Neutrophil (primary cell): ENCODE measurements at regions not wholly inside any gene's neighbourhood (a gene's known extent, or its start where the extent isn't known, plus 50 kb on each side); places are given as distances from the start of the nearest gene placed in this dataset.

ENCODE experiments used
- H3K27ac ChIP-seq: fragments of 200-600 bp; sonication (generic); 2 replicates; pipeline ENCODE4 v1.5.1; 2016; ENCODE audit warnings: mild to moderate bottlenecking, moderate library complexity
- H3K27me3 ChIP-seq: fragments of 200-600 bp; sonication (generic); 2 replicates; pipeline ENCODE4 v1.6.0; 2016; ENCODE audit warnings: mild to moderate bottlenecking
- H3K36me3 ChIP-seq: fragments of 200-600 bp; sonication (generic); 2 replicates; pipeline ENCODE4 v1.5.1; 2017
- H3K4me1 ChIP-seq, 2 experiments: fragments of 200-600 bp in 1 of 2; sonication (generic) in 1 of 2; 1 replicate in 1 of 2; 2 replicates in 1 of 2; pipeline versions ENCODE4 v1.5.1 to v1.6.1; 2013 to 2016; ENCODE audit warnings: low read depth in 1 of 2, low read length in 1 of 2, mild to moderate bottlenecking in 1 of 2, moderate library complexity in 1 of 2; ENCODE audit not compliant: control insufficient read depth in 1 of 2, insufficient read depth in 1 of 2
- H3K4me3 ChIP-seq, 2 experiments: fragments of 200-600 bp in 1 of 2; sonication (generic) in 1 of 2; 1 replicate in 1 of 2; 2 replicates in 1 of 2; pipeline ENCODE4 v1.5.1; 2013 to 2016; ENCODE audit warnings: low read depth in 1 of 2, low read length in 1 of 2, mild to moderate bottlenecking in 1 of 2, moderate library complexity in 1 of 2
- H3K9me3 ChIP-seq: fragments of 200-600 bp; sonication (generic); 2 replicates; pipeline ENCODE4 v1.5.1; 2016
- TF ChIP-seq, protein P1 (sequence below): fragments of 200-600 bp; sonication (generic); IDR thresholded peaks from 2 replicates; pipeline ENCODE4 v1.5.1; 2016; ENCODE audit warnings: antibody characterized with exemption

DNA sequence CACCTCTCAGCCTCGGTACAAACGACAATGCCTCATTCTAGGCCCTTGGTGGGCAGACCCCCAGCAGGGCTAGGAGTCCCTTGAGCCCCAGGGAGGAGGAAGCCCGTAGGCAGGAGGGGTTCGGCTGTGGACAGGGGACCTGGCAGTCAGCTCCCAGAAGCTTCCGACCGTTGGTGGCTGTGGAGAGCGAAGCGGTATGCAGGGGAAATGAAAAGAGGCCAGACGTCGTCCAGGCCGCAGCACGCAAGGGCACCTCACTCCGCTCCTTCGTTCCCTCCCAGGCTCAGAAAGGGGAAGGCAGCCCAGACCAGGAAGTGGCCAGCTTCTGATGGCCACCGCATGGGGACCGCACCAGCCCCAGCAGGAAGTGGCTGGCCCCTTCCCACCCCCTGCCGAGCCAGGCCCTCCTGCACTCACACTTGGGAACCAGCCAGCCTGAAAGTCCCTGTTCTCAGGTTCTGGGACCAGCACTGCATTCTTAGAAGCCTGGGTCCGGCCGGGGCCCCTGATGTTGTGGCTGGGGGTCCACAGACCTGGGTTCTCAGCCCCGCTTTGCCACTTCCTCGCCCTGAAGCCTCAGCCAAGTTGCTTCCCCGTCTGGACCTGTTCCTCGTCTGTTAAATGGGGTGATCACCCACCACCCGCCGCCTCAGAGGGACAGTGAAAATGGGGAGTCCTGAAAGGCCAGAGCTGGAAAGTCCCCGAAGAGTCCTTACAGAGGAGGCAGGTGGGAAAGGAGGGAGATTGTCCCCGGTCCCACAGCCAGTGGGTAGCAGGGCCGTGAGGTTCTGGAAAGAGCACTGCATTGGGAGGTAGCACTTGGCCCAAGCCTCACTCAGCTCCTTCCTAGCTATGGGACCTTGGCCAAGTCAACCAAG, 104.0 kb upstream of the RUNX3 start:
- H3K4me1 ChIP-seq = peaks cover 64 to 72% of the 10 kb centered on the region in 2 experiments
- TF ChIP-seq, protein P1, sequence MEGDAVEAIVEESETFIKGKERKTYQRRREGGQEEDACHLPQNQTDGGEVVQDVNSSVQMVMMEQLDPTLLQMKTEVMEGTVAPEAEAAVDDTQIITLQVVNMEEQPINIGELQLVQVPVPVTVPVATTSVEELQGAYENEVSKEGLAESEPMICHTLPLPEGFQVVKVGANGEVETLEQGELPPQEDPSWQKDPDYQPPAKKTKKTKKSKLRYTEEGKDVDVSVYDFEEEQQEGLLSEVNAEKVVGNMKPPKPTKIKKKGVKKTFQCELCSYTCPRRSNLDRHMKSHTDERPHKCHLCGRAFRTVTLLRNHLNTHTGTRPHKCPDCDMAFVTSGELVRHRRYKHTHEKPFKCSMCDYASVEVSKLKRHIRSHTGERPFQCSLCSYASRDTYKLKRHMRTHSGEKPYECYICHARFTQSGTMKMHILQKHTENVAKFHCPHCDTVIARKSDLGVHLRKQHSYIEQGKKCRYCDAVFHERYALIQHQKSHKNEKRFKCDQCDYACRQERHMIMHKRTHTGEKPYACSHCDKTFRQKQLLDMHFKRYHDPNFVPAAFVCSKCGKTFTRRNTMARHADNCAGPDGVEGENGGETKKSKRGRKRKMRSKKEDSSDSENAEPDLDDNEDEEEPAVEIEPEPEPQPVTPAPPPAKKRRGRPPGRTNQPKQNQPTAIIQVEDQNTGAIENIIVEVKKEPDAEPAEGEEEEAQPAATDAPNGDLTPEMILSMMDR = peak; percentile 59
- H3K9me3 ChIP-seq = no peaks in the 10 kb centered on the region
- peak overlapping the region; percentile 41 to 64 for H3K4me3 ChIP-seq
- no peaks in the 10 kb centered on the region for H3K36me3 ChIP-seq
- H3K27ac ChIP-seq = peak overlapping the region; percentile 90
- peaks cover 13% of the 10 kb centered on the region for H3K27me3 ChIP-seq

DNA sequence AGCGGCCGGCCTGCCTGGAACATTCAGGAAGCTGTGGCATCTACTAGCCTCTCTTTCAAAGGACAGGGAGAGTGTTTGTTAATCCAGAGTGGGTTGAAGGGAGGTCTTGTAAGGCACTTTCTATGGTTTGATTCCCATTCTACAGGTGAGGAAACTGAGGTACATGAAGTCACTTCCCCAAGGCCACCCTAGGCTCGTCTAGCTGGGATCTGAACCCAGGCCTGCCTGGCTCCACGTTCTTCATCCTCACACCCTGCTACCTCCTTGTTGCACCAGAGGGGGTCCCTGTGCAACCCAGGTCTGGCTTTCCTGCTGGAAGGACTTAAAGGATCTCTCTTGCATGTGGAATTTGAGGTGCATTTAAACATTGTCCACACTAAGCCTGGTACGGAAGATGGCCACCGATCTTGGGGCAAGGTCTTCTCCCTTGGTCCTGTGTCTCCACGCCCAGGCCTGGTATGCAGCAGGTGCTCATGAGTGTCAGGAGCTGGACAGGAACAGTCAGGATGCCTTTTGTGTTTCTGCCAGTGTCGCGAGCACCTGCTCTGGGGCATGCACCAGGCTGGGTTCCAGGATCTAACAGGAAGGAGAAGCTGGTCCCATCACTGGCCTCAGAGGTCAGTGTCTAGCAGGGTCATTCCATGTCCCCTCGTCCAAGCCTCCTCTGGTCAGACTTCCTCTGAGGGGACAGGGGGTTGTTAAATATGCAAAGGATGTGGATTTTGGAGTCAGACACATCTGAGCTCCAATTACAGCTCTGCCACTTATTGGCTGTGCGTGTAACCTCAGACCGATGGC, 103.2 kb upstream of the RUNX3 start:
- Histone ChIP-seq H3K9me3 (no peaks in the 10 kb centered on the region), H3K4me1 (peaks cover 72 to 77% of the 10 kb centered on the region in 2 experiments), H3K27ac (peak overlapping the region; percentile 90), H3K4me3 (peak overlapping the region; percentile 41 to 64), H3K27me3 (peaks cover 22% of the 10 kb centered on the region), H3K36me3 (no peaks in the 10 kb centered on the region)
- TF ChIP-seq, protein P1 = no peak

DNA sequence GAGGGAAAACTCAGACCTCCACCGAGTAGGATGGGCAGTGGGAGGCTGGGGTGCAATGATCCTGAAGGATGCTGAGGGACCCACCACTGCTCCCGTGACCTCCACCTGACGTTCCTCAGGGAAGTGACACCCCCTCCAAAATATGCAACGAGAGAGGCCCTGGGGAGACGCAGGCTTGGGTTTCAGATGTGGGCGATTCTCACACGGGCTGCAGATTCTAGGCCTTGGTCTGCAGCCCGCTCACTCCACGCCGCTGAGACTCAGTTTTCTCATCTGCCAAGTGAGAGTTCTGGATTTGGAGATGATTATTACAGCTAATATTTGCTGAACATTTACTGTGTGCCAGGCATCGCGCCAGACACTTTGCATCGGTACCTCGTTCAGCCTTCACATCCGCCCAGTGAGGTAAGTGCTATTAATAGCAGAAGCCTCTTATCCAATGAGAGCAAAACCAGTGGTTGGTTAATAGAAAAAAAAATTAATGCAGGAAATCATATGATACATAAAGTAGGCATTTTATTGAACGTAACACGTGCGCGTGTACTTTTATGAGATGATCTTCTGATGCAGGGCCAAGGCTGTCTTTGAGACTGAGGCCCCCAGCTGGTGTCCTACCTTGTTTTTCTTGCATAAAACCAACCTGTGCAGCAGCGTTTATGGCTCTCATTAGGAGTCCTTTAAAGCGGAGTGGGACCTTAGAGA, 102.0 kb upstream of the RUNX3 start:
- TF ChIP-seq, protein P1 = no peak
- no peak overlapping the region for H3K4me3 ChIP-seq
- H3K9me3 ChIP-seq = no peaks in the 10 kb centered on the region
- H3K27me3 ChIP-seq = peaks cover 24% of the 10 kb centered on the region
- H3K27ac ChIP-seq = no peak overlapping the region
- peaks cover 67 to 72% of the 10 kb centered on the region in 2 experiments for H3K4me1 ChIP-seq
- H3K36me3 ChIP-seq = no peaks in the 10 kb centered on the region

DNA sequence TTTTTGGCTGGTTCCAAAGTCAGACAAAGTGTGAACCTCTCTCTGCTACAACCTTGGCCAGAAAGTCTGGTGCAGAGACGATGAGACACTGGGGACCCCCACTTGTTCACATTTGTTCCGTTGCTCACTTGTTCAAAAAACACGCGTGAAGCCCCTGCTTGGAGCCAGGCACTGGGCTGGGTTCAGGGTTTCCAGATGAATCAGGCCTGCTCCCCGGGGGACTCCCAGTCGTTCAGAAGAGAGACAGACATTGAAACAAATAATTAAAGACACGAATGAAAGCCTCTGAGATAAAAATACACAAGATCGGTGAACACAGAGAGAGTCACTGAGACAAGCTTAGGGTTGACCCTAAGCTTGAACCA, 101.5 kb upstream of the RUNX3 start:
- H3K27ac ChIP-seq = no peak overlapping the region
- no peaks in the 10 kb centered on the region for H3K9me3 ChIP-seq
- no peak overlapping the region for H3K4me3 ChIP-seq
- TF ChIP-seq, protein P1 = no peak
- no peaks in the 10 kb centered on the region for H3K36me3 ChIP-seq
- H3K4me1 ChIP-seq = peaks cover 61 to 67% of the 10 kb centered on the region in 2 experiments
- H3K27me3 ChIP-seq = peaks cover 24% of the 10 kb centered on the region
